ENCODE measurements at regions not wholly inside any gene's neighbourhood (a gene's known extent, or its start where the extent isn't known, plus 50 kb on each side); places are given as distances from the start of the nearest gene placed in this dataset.

DNA sequence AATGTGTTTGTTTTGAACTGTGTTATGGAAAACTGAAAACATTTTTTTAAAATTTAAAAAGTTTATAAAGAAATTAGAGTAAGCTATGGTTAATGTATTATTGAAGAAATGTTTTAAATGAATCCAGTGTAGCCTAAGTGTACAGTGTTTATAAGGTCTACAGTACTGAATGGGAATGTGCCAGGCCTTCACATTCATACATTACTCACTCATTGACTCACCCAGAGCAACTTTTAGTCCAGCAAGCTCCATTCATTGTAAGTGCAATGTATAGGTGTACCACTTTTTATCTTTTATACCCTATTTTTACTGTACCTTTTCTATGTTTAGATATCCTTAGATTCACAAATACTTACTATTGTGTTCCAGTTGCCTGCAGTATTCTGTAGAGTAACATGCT, 215.1 kb upstream of the THUMPD2 start:
- TF ChIP-seq POLR2A (IDR thresholded peaks at IDR 0.05), result no peak
- TF ChIP-seq, protein P1, sequence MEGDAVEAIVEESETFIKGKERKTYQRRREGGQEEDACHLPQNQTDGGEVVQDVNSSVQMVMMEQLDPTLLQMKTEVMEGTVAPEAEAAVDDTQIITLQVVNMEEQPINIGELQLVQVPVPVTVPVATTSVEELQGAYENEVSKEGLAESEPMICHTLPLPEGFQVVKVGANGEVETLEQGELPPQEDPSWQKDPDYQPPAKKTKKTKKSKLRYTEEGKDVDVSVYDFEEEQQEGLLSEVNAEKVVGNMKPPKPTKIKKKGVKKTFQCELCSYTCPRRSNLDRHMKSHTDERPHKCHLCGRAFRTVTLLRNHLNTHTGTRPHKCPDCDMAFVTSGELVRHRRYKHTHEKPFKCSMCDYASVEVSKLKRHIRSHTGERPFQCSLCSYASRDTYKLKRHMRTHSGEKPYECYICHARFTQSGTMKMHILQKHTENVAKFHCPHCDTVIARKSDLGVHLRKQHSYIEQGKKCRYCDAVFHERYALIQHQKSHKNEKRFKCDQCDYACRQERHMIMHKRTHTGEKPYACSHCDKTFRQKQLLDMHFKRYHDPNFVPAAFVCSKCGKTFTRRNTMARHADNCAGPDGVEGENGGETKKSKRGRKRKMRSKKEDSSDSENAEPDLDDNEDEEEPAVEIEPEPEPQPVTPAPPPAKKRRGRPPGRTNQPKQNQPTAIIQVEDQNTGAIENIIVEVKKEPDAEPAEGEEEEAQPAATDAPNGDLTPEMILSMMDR (IDR thresholded peaks at IDR 0.05), result no peak
